IPS-NIHi7 (cell line): ENCODE measurements at regions not wholly inside any gene's neighbourhood (a gene's known extent, or its start where the extent isn't known, plus 50 kb on each side); places are given as distances from the start of the nearest gene placed in this dataset.
A peak's percentile ranks its signal among the peaks of the same experiment; 100 is the strongest.

Experiments
- DNase-seq: peaks from one replicate; pipeline ENCODE4 v3.0.0; 2012; ENCODE audit warnings: mixed read lengths; ENCODE audit errors: extremely low spot score

- no peak for DNase-seq
These were observed 53.3 kb upstream of the SLIT3 start for GRCh38 chr5:169354263-169354662.

GRCh38 chr5:169352901-169353300, 52.0 kb upstream of the SLIT3 start:
- no peak for DNase-seq

- no peak for DNase-seq
These were observed 50.8 kb upstream of the SLIT3 start for GRCh38 chr5:169351721-169352120.

GRCh38 chr5:169350759-169351240, 49.9 kb upstream of the SLIT3 start:
- peak; percentile 35 for DNase-seq
